Smooth muscle cell (in vitro differentiated cells): ENCODE measurements at regions not wholly inside any gene's neighbourhood (a gene's known extent, or its start where the extent isn't known, plus 50 kb on each side); places are given as distances from the start of the nearest gene placed in this dataset.

Experiments used
- DNase-seq: peaks from one replicate; lab custom pipeline; 2025; ENCODE audit not compliant: unreplicated experiment; lab: John Stamatoyannopoulos, UW
- H2AFZ ChIP-seq: fragments of 200-600 bp; sonication (generic); 2 replicates; pipeline ENCODE4 v1.6.0; 2016; ENCODE audit warnings: antibody characterized with exemption, low read depth, mild to moderate bottlenecking
- H3F3A ChIP-seq: fragments of 200-600 bp; sonication (generic); 2 replicates; pipeline ENCODE4 v1.6.0; 2017; ENCODE audit warnings: antibody characterized with exemption, low read depth
- H3K27ac ChIP-seq: fragments of 200-600 bp; sonication (generic); 2 replicates; pipeline ENCODE4 v1.5.1; 2016; ENCODE audit warnings: low read depth, mild to moderate bottlenecking
- H3K27me3 ChIP-seq: fragments of 200-600 bp; sonication (generic); 2 replicates; pipeline ENCODE4 v1.6.1; 2016; ENCODE audit warnings: low read depth, mild to moderate bottlenecking
- H3K36me3 ChIP-seq: fragments of 200-600 bp; sonication (generic); 2 replicates; pipeline ENCODE4 v1.5.1; 2016; ENCODE audit warnings: low read depth
- H3K4me1 ChIP-seq: fragments of 200-600 bp; sonication (generic); 2 replicates; pipeline ENCODE4 v1.5.1; 2016; ENCODE audit warnings: low read depth
- H3K4me2 ChIP-seq: fragments of 200-600 bp; sonication (generic); 2 replicates; pipeline ENCODE4 v1.6.0; 2016; ENCODE audit warnings: mild to moderate bottlenecking
- H3K4me3 ChIP-seq: fragments of 200-600 bp; sonication (generic); 2 replicates; pipeline ENCODE4 v1.5.1; 2016; ENCODE audit warnings: mild to moderate bottlenecking
- H3K79me2 ChIP-seq: fragments of 200-600 bp; sonication (generic); 2 replicates; pipeline ENCODE4 v1.6.0; 2016; ENCODE audit warnings: low read depth, mild to moderate bottlenecking
- H3K9ac ChIP-seq: fragments of 200-600 bp; sonication (generic); 2 replicates; pipeline ENCODE4 v1.6.0; 2016; ENCODE audit warnings: low read depth
- H3K9me3 ChIP-seq: fragments of 200-600 bp; sonication (generic); replicated peaks from 2 replicates; pipeline ENCODE4 v1.5.1; 2016; ENCODE audit warnings: low read depth
- H4K20me1 ChIP-seq: fragments of 200-600 bp; sonication (generic); 2 replicates; pipeline ENCODE4 v1.6.0; 2016; ENCODE audit warnings: low read depth
- CTCF ChIP-seq: fragments of 200-600 bp; sonication (generic); IDR thresholded peaks from 2 replicates; pipeline ENCODE4 v1.5.1; 2017; ENCODE audit warnings: borderline replicate concordance, mild to moderate bottlenecking, antibody characterized with exemption; ENCODE audit not compliant: insufficient read depth, poor library complexity, severe bottlenecking
- WGBS: methylation state at CpG from one replicate; pipeline ENCODE4 v1.1.7; 2016; ENCODE audit warnings: low lambda C conversion rate; 5-methylcytosine and 5-hydroxymethylcytosine counted together

DNA sequence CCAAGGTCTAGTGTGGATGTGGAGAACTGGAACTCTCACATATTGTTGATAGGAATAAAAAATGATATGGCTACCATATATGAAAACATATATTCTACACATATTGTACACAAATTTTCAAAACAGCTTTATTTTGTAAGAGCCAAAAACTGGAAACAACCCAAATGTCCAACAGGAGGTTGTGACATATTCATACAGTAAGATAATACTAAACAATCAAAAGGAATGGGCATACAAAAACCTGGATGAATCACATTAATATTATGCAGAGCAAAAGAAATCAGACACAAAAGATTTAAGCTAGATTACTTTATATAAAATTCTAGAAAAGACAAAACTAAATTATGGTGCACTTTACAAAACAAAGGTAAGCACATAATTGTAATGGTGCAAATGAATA, 223.9 kb downstream of the SIM1 start:
- H3K4me3 ChIP-seq: no peak overlapping the region
- H3K4me1 ChIP-seq: no peaks in the 10 kb centered on the region
- H3K9me3 ChIP-seq: no peaks in the 10 kb centered on the region
- TF ChIP-seq CTCF: no peak
- no peaks in the 10 kb centered on the region for H3K79me2 ChIP-seq
- no peak overlapping the region for H3K9ac ChIP-seq
- H3K27ac ChIP-seq: no peak overlapping the region
- no peak for DNase-seq
- no peaks in the 10 kb centered on the region for H3F3A ChIP-seq
- H2AFZ ChIP-seq: no peak overlapping the region
- no peaks in the 10 kb centered on the region for H3K27me3 ChIP-seq
- no peak overlapping the region for H3K4me2 ChIP-seq
- no peaks in the 10 kb centered on the region for H3K36me3 ChIP-seq
- H4K20me1 ChIP-seq: no peaks in the 10 kb centered on the region

GRCh38 chr6:100237821-100238220, 226.9 kb downstream of the SIM1 start:
- Histone ChIP-seq H3K79me2 (no peaks in the 10 kb centered on the region), H3K4me2 (no peak overlapping the region), H3K27ac (no peak overlapping the region), H2AFZ (no peak overlapping the region), H3K4me1 (no peaks in the 10 kb centered on the region), H3K27me3 (no peaks in the 10 kb centered on the region), H4K20me1 (no peaks in the 10 kb centered on the region), H3F3A (no peaks in the 10 kb centered on the region), H3K9ac (no peak overlapping the region), H3K4me3 (no peak overlapping the region), H3K36me3 (no peaks in the 10 kb centered on the region), H3K9me3 (no peaks in the 10 kb centered on the region)
- WGBS: 85% methylated on average over 2 of the region's 2 CpGs
- no peak for TF ChIP-seq CTCF
- DNase-seq: no peak

- Histone ChIP-seq H3F3A (no peaks in the 10 kb centered on the region), H3K36me3 (no peaks in the 10 kb centered on the region), H2AFZ (no peak overlapping the region), H3K27ac (no peak overlapping the region), H3K9me3 (no peaks in the 10 kb centered on the region), H4K20me1 (no peaks in the 10 kb centered on the region), H3K27me3 (no peaks in the 10 kb centered on the region), H3K9ac (no peak overlapping the region), H3K4me2 (no peak overlapping the region), H3K4me1 (no peaks in the 10 kb centered on the region), H3K4me3 (no peak overlapping the region), H3K79me2 (no peaks in the 10 kb centered on the region)
- 95% methylated on average over 2 of the region's 2 CpGs for WGBS
- TF ChIP-seq CTCF: no peak
- no peak for DNase-seq
These were observed 228.3 kb downstream of the SIM1 start for GRCh38 chr6:100236389-100236788.

- Histone ChIP-seq H3F3A (no peaks in the 10 kb centered on the region), H3K79me2 (no peaks in the 10 kb centered on the region), H3K4me3 (no peak overlapping the region), H3K4me1 (no peaks in the 10 kb centered on the region), H4K20me1 (no peaks in the 10 kb centered on the region), H3K9me3 (no peaks in the 10 kb centered on the region), H2AFZ (no peak overlapping the region), H3K9ac (no peak overlapping the region), H3K27ac (no peak overlapping the region), H3K36me3 (no peaks in the 10 kb centered on the region), H3K4me2 (no peak overlapping the region), H3K27me3 (no peaks in the 10 kb centered on the region)
- no peak for DNase-seq
- TF ChIP-seq CTCF: no peak
These were observed 229.1 kb downstream of the SIM1 start for GRCh38 chr6:100235631-100236030.
